Stimulated activated CD8-positive, alpha-beta memory T cell treated with anti-CD3 and anti-CD28 coated beads, Interleukin-7, amount 100 ng/mL, for 48 hours (primary cell): ENCODE measurements at regions not wholly inside any gene's neighbourhood (a gene's known extent, or its start where the extent isn't known, plus 50 kb on each side); places are given as distances from the start of the nearest gene placed in this dataset.
"Not testable (repeated sequence)": the region's sequence is repeated elsewhere in the genome, so short reads cannot be mapped to it uniquely, and the experiment has no call there.

Experiments
- DNase-seq, 2 donors: peaks; one replicate each; pipeline ENCODE4 v3.0.0-alpha.2; 2020; ENCODE audit warnings: low read depth in 1 of 2; ENCODE audit errors: extremely low read depth in 1 of 2

- no peak for DNase-seq
Observed at GRCh38 chr3:161689584-161690298, 193.1 kb downstream of the OTOL1 start.

DNA sequence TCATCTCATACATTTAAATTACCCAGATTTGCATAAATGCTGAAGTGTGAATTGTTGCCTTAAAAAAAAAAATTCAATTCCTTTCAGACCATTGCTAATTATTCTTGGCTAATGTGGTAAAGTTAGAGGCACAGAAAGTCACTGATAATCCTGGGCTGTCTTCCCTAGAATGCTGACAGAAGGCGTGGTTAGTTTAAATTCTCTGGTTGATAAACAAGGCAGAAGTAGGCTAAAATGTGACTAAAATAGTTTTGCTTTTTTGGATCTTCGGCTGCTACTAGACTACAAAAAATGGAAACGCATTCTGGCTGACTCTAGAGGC lies 193.7 kb downstream of the OTOL1 start:
- DNase-seq, result no peak

GRCh38 chr3:161691677-161692076 lies 195.1 kb downstream of the OTOL1 start:
- no peak for DNase-seq

DNA sequence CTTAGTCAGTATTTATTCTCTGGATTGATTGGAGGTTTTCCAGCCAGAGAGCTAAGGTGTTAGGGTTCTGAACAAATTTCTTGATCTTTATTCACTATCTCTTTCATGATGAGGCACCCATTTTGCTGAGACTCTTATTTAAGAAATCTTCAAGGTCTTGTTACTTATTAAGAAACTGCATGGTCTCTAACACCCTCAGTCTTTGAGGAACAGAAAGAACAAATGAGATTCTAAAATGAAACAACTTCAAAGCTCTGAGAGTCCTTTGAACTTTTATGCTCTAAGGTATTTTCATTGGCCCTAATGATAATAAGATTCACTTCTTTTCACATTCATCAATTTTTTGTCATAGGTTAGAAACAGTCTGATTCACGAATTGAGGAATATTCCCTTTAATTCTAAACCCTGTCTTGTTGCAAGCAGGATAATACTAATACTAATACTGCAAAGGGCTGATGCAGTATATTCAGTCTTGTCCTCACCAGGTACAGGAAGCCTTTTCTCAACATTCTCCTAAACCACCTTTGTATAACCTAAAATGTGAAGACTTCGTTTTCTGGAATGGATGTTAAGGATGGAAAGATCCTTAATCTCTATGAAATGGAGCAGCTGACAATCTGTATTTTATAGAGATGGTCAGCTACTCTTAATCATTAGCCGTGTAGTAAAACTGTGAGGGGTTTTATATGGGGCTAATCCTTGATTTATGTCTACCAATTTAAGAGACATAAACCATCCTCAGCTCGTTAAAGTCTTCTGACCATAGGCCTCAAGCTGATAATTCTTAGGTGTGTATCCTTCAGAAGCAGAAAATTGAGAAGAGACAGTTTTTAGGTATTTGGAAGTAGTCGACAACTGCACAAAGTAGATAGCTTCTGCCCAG lies 198.3 kb downstream of the OTOL1 start:
- no peak for DNase-seq

DNA sequence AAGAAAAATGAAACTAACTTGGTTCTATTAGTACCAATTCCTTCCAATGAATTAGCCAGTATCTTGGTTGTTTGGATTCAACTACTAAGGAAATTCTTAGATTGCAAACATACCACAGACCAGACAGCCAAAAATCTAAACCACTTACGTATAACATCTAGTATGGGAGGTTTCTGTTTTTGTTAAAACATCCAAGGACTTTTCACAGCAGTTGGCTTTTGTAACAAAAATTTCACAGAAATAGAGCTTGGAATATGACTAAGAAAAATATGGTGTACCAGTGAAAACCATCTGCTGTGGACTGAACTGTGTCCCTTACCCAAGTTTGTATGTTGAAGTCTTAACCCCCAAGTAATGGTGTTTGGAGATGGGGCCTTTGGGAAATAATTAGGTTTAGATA lies 199.2 kb downstream of the OTOL1 start:
- no peak for DNase-seq

DNA sequence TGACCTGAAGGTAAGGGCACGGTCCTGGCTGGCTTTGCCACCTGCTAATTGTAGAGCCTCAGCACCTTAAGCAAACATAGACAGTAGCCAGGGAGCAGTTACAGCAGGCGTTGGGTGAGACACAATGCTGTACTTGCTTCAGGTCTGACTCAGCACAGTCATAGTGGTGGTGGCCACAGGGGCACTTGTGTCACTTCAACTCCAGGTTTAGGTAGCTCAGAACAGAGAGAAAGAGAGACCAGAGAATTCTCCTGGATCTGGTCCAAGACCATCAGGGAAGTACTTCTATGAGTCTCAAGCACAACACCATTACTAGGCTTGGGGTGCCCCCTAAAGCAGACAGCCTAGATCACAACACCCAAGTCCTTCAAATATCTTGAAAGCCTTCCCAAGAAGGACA lies 204.4 kb downstream of the OTOL1 start:
- no peak for DNase-seq

GRCh38 chr3:161707253-161707652 lies 210.6 kb downstream of the OTOL1 start:
- DNase-seq, result not testable (repeated sequence)

GRCh38 chr3:161713731-161714130 lies 217.1 kb downstream of the OTOL1 start:
- DNase-seq, result no peak

DNA sequence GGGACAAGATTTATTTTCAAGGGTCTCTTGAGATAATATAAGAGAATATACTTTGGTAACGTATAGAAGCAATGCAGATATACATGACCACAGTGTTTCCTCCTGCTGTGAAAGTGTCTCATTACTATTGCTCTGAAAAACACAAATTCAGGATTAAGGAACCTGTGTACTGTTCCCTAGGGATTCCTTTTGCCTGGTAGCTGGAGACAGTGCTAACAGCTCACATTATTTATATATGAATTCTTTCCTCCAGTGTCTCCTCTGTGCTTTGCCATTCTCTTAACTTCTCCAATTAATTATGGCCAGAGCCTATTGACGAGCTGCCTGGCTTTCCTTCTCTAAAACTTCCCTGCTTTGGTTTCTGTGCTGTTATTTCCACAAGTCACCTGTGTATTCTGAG lies 235.4 kb downstream of the OTOL1 start:
- no peak for DNase-seq

DNA sequence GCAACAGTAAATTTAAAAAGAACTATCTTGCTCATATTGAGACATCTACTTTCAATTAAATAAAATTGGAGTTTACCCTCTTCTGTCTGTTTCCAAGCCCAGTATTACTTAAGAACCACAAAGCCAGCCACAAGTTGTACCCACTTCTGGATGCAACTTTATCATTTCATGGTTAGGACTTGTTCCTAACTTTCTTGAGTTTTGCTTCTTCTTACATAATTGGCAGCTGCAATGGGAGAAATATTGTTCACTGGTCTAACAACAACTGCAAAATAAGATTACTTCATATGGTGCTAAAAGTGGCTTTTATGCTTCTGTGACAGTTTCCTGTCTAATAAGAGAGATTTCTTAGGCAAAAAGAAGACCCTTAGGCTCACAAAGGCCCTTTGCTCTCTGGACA lies 240.6 kb downstream of the OTOL1 start:
- DNase-seq, result no peak

DNA sequence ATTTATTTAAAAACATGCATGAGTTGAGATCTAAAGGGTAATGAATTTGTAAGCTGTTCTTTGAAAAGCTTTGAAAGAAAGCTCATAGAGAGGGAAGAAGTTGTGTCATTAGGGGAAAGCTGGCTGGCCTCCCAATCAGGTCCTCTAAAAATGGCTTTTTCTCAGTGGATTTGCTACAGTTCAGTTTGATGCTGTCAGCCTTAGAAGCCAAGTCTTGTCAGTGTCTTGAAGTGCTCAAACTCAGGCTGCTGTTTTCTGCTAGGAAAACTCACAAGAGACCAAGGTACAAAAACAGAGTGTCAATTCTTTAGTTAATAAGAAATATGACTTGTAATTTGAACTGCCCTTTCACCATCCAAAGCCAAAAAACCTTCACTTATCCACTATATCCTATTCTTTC lies 243.8 kb downstream of the OTOL1 start:
- DNase-seq, result no peak

- DNase-seq, result no peak
Observed at GRCh38 chr3:161744366-161744765, 247.8 kb downstream of the OTOL1 start.

DNA sequence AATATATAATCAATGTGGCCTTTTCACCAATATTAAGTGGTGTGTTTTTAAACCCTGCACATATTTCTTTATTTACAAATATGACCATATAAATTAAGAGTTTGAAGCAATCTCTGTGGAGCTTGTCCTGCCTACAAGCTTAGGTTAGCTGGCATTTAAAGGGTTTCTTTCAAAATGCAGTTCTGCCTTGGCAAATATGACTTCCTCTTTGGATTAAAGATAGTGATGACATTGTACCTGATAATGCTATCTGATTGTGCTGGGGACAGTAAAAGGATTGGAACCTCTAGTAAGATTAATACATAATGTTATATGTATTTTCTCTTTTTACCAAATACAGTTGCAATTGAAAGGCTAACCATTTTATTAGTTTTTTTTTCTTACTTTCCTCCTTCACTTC lies 249.1 kb downstream of the OTOL1 start:
- no peak for DNase-seq

- DNase-seq, result no peak
Observed at GRCh38 chr3:161748049-161748448, 251.4 kb downstream of the OTOL1 start.

GRCh38 chr3:161754420-161755053 lies 257.9 kb downstream of the OTOL1 start:
- no peak for DNase-seq

DNA sequence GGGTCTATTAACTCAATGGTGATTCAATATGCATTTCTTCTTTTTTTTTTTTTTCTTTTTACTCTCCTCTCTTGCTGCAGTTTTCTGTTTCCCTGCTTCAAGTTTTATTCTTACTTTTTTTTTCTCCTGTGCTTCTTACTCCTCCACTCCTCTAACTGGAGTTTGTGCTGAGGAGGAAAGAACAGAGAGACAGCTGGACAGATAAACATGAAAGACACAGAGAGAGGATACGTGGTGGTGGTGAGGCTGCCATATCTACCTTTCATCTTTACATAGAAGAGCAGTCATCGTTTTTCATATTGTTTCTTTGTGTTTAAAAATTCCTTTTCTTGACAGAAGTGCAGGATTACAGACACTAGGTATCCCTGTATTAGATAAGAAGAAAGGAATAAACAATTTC lies 262.8 kb downstream of the OTOL1 start:
- no peak for DNase-seq

- DNase-seq, result no peak
Observed at GRCh38 chr3:161766331-161766730, 269.7 kb downstream of the OTOL1 start.

DNA sequence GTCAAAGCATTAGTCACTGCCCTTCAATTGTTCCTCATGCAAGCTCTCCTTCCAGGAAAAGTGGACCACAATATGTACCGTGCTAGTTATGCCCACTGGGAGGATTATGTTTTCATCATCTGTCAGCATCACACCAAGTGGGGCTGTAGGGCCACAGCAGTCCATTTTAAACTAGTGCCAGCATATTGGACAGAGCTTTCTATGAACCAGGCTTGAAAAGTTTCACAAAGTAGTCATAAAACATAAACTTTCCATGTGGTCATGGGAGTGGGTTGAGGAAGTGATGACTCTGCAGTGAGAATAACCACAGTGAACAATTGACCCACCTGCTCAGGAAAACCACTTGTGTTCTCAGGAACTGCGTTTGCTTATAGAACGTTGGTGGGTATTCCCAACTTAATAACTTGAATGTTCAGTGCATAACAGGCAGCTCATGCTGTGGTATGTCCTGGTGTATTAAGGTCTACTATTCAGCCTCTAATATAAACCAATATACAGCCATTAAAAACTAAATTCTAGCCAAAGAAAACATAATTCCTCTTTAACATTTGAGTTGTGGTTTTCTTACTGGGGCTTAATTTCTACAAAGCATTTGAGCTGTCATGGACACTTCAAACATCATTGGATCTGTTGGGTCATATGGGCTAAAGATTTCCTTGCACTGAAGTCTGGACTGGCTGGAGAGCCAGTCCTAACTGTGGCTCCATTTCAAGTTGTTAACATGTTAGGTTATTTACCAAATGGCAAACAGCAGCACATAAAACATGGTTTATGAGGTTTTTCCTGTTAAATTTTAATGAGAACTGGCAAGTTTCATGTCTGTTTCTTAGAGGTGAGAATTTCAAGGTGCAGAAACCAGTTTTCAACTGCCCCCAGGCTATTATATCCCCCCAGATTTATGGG lies 274.1 kb downstream of the OTOL1 start:
- peak in 1 of 2 donors; percentile 0 for DNase-seq

- no peak for DNase-seq
Observed at GRCh38 chr3:161781381-161781780, 284.8 kb downstream of the OTOL1 start.

DNA sequence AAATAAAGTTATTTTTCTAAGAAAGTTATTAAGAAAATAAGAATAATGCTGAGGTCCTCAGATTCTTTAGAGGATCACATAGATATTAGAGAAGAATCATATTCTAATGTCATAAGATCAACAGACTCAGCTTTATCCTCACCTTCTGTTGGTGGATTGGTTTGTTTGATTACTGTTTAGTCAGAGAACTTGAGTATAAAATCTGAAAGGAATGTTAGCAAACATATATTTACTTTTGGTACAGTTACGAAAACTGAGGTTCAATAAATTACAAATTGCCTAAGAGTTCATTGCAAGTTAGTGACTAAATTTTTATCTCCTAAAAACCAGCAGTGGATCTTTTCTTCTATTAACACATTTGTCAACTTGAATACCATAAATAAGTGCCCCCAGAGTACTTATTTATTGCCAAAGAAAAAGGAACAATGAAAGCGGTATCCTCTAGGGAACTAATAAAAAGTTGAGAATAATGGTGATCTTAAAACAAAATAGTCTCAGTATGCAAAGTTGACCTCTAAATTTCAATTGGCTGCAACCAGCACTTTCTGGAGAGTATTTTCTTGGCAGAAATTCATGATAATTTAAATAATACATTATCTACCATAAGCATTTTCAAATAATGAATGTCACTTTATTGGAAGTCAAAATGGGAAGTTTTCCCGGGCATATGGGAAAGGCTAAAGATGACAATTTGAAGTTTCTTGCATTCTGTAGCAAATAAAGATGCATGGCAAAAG lies 296.8 kb downstream of the OTOL1 start:
- no peak for DNase-seq
